HG03060 (cell line): ENCODE measurements at regions not wholly inside any gene's neighbourhood (a gene's known extent, or its start where the extent isn't known, plus 50 kb on each side); places are given as distances from the start of the nearest gene placed in this dataset.

Experiments used
- ATAC-seq: cut with Tn5 transposase; IDR thresholded peaks from one replicate; pipeline ENCODE4 v1.9.1; 2021; ENCODE audit warnings: low read depth, moderate number of reproducible peaks; ENCODE audit not compliant: unreplicated experiment

- ATAC-seq, result no peak
Observed at GRCh38 chr1:37404711-37405110, 69.7 kb upstream of the ZC3H12A start.

- no peak for ATAC-seq
Observed at GRCh38 chr1:37410105-37410504, 64.3 kb upstream of the ZC3H12A start.

DNA sequence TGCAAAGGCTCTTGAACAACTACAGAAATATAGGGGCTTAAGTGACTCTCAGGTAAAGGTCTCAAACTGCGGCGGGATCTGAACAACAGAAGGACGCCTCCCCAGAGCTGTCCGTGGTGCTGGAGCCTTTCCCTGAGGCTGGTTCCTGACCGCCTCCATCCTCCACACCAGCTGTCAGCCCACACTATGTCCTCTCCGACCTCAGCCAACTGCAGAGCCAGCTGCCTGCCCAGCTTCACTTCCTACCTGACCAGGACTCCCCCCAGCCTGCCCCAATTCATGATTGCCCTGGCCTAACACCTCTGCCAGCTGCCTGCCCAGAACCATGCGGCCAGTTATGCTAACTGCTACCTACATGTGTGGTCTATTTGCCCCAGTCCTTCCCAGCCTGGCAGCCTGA lies 63.6 kb upstream of the ZC3H12A start:
- ATAC-seq, result no peak

GRCh38 chr1:37415611-37416244 lies 58.7 kb upstream of the ZC3H12A start:
- ATAC-seq, result no peak

DNA sequence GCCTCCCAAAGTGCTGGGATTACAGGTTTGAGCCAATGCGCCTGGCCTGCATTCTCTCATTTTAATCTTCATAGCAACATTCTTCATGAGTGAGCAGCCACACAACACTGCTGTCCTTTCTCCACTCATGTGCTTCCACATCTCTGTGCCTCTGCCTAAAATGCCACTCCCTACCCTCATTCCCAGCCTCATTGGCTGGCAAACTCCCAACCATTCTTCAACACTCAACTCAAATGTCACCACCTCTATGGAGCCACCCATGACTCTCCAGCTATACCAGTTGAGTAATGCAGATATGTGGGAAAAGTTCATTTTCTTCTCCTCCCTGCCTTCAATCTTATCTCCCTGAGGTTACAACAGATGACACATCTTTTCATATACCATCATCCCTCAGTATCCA lies 53.9 kb upstream of the ZC3H12A start:
- ATAC-seq, result no peak

DNA sequence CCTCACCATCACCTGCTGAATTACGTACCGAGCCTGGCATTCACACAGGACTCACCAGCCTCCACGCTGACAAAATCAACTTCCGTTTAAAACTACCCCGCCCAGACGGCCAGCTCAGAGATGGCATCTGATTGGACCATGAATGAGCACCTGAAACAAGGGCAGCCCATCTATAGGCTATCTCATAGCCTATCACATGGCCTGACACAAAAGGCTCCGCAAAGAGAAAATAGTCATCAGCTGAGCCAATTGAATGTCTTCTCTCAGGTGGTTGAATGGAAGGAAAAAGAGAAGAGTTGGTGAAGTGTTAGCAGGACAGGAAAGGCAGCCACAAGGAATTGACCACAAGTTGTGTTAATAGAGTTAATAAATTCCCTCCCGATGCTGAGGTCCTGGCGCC lies 50.6 kb upstream of the ZC3H12A start:
- ATAC-seq, result no peak

DNA sequence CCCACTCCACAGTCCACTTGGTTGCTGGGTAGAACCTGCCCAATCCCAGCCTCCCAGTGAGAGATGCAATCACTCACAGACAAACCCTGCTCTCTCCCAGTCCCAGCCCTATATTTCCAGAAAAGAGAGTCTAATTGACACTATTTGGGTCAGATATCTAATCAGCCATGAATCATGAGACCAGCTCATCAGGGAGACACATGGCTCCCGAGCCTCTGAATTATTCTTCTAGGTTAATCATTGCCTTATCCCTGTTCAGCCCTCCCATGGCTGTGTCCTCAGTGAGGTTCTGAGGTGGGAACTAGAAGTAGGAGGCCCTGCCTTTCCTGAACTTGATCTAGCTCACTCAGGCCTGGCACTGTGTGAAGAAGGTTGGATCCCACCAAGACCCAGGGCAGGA lies 49.9 kb upstream of the ZC3H12A start:
- no peak for ATAC-seq
